HG03175 (cell line): ENCODE measurements at regions not wholly inside any gene's neighbourhood (a gene's known extent, or its start where the extent isn't known, plus 50 kb on each side); places are given as distances from the start of the nearest gene placed in this dataset.
A peak's percentile ranks its signal among the peaks of the same experiment; 100 is the strongest.
"Not testable (repeated sequence)": the region's sequence is repeated elsewhere in the genome, so short reads cannot be mapped to it uniquely, and the experiment has no call there.

Experiments
- ATAC-seq: cut with Tn5 transposase; IDR thresholded peaks from one replicate; pipeline ENCODE4 v1.9.1; 2021; ENCODE audit warnings: mild to moderate bottlenecking, moderate library complexity; ENCODE audit not compliant: unreplicated experiment

- ATAC-seq, result no peak
These were observed 138.7 kb downstream of the YTHDC2 start for GRCh38 chr5:113652161-113652560.

- ATAC-seq, result no peak
These were observed 141.3 kb downstream of the YTHDC2 start for GRCh38 chr5:113654828-113655227.

- no peak for ATAC-seq
These were observed 146.7 kb downstream of the YTHDC2 start for GRCh38 chr5:113660206-113660605.

GRCh38 chr5:113660706-113661250 lies 147.3 kb downstream of the YTHDC2 start:
- no peak for ATAC-seq

- peak; percentile 57 for ATAC-seq
These were observed 150.5 kb downstream of the YTHDC2 start for GRCh38 chr5:113663879-113664541.

- ATAC-seq, result no peak
These were observed 159.5 kb downstream of the YTHDC2 start for GRCh38 chr5:113673041-113673440.

GRCh38 chr5:113675166-113675565 lies 161.7 kb downstream of the YTHDC2 start:
- no peak for ATAC-seq

GRCh38 chr5:113678202-113678601 lies 164.7 kb downstream of the YTHDC2 start:
- ATAC-seq, result no peak

- peak; percentile 69 for ATAC-seq
These were observed 165.6 kb downstream of the YTHDC2 start for GRCh38 chr5:113678924-113679575.

- no peak for ATAC-seq
These were observed 167.0 kb downstream of the YTHDC2 start for GRCh38 chr5:113680534-113680933.

GRCh38 chr5:113682497-113683136 lies 169.1 kb downstream of the YTHDC2 start:
- ATAC-seq, result no peak

- no peak for ATAC-seq
These were observed 169.7 kb downstream of the YTHDC2 start for GRCh38 chr5:113683211-113683610.

GRCh38 chr5:113686599-113686998 lies 173.1 kb downstream of the YTHDC2 start:
- ATAC-seq, result no peak

- no peak for ATAC-seq
These were observed 176.2 kb downstream of the YTHDC2 start for GRCh38 chr5:113689647-113690046.

- no peak for ATAC-seq
These were observed 179.0 kb downstream of the YTHDC2 start for GRCh38 chr5:113692466-113692865.

GRCh38 chr5:113692891-113693457 lies 179.5 kb downstream of the YTHDC2 start:
- no peak for ATAC-seq

GRCh38 chr5:113693701-113694100 lies 180.2 kb downstream of the YTHDC2 start:
- no peak for ATAC-seq

GRCh38 chr5:113694576-113694975 lies 181.1 kb downstream of the YTHDC2 start:
- ATAC-seq, result no peak

- no peak for ATAC-seq
These were observed 189.8 kb downstream of the YTHDC2 start for GRCh38 chr5:113703266-113703665.

- ATAC-seq, result no peak
These were observed 192.2 kb downstream of the YTHDC2 start for GRCh38 chr5:113705657-113706056.

- ATAC-seq, result no peak
These were observed 199.6 kb downstream of the YTHDC2 start for GRCh38 chr5:113713051-113713450.

GRCh38 chr5:113715921-113716320 lies 202.4 kb downstream of the YTHDC2 start:
- not testable (repeated sequence) for ATAC-seq
